GM10266 (cell line): ENCODE measurements at regions not wholly inside any gene's neighbourhood (a gene's known extent, or its start where the extent isn't known, plus 50 kb on each side); places are given as distances from the start of the nearest gene placed in this dataset.

Experiments used
- DNase-seq: peaks from one replicate; pipeline ENCODE4 v3.0.0; 2012; ENCODE audit errors: extremely low spot score
- CTCF ChIP-seq: IDR thresholded peaks from 2 replicates; pipeline ENCODE4 v1.5.1; 2012; ENCODE audit warnings: mild to moderate bottlenecking, low read depth; ENCODE audit not compliant: control insufficient read depth, insufficient read depth; ENCODE audit errors: missing control alignments

- no peak for TF ChIP-seq CTCF
- no peak for DNase-seq
Measured at GRCh38 chr1:188386666-188387065, 1557.9 kb downstream of the PLA2G4A start.

GRCh38 chr1:188394677-188395076 lies 1565.9 kb downstream of the PLA2G4A start:
- DNase-seq, result no peak
- no peak for TF ChIP-seq CTCF

GRCh38 chr1:188397521-188397920 lies 1568.8 kb downstream of the PLA2G4A start:
- no peak for TF ChIP-seq CTCF
- DNase-seq, result no peak

GRCh38 chr1:188402986-188403385 lies 1574.2 kb downstream of the PLA2G4A start:
- DNase-seq, result no peak
- no peak for TF ChIP-seq CTCF

- no peak for DNase-seq
- TF ChIP-seq CTCF, result no peak
Measured at GRCh38 chr1:188406636-188407035, 1577.9 kb downstream of the PLA2G4A start.

GRCh38 chr1:188420177-188420576 lies 1591.4 kb downstream of the PLA2G4A start:
- DNase-seq, result no peak
- TF ChIP-seq CTCF, result no peak

GRCh38 chr1:188423073-188423472 lies 1594.3 kb downstream of the PLA2G4A start:
- TF ChIP-seq CTCF, result no peak
- DNase-seq, result no peak
